Endothelial cell of umbilical vein (primary cell): ENCODE measurements at regions not wholly inside any gene's neighbourhood (a gene's known extent, or its start where the extent isn't known, plus 50 kb on each side); places are given as distances from the start of the nearest gene placed in this dataset.

ENCODE experiments used
- BruUV-seq: library from RNA; stranded (reverse); fragments of 400-500 nt; replicated peaks from 2 replicates; lab custom pipeline; 2021; lab: Mats Ljungman, UMichigan
- CTCF ChIA-PET: fragments of 300-600, 350-600 bp; sonication (Branson Sonifier 250); formaldehyde crosslinking; loops from one replicate; lab custom pipeline; 2021; ENCODE audit warnings: antibody characterized with exemption, inconsistent platforms; lab: Charles Lee
- POLR2A ChIA-PET: fragments of 300-600, 350-600 bp; sonication (Branson Sonifier 250); formaldehyde crosslinking; loops from one replicate; lab custom pipeline; 2021; ENCODE audit warnings: antibody characterized with exemption, inconsistent platforms; lab: Charles Lee
- DNase-seq: peaks from one replicate; pipeline ENCODE4 v3.0.0-alpha.2; 2011; ENCODE audit warnings: low read depth, low spot score
- FAIRE-seq: peaks from 2 replicates; lab custom pipeline; 2011; peaks lifted over from hg19 to GRCh38; lab: Jason Lieb, UNC
- H2AFZ ChIP-seq: 2 replicates; pipeline ENCODE4 v1.6.0; 2012; ENCODE audit warnings: low read depth, low read length, control low read depth, inconsistent platforms
- H3K27ac ChIP-seq: 2 replicates; pipeline ENCODE4 v1.5.1; 2011; ENCODE audit warnings: low read depth, mild to moderate bottlenecking, control low read depth, low read length, moderate library complexity; ENCODE audit not compliant: insufficient read depth
- H3K27me3 ChIP-seq, 2 experiments: 2 replicates each; pipeline versions ENCODE4 v1.6.0 to v1.6.1; 2011; ENCODE audit warnings: low read length in 2 of 2, mixed read lengths in 1 of 2; ENCODE audit not compliant: control insufficient read depth in 2 of 2, insufficient read depth in 2 of 2
- H3K36me3 ChIP-seq, 2 experiments: 2 replicates in 1 of 2; 3 replicates in 1 of 2; pipeline ENCODE4 v1.5.1; 2011; ENCODE audit warnings: low read length in 2 of 2, mild to moderate bottlenecking in 1 of 2, moderate library complexity in 1 of 2; ENCODE audit not compliant: control insufficient read depth in 2 of 2, insufficient read depth in 2 of 2; ENCODE audit errors: extremely low read depth in 1 of 2
- H3K4me1 ChIP-seq: 3 replicates; pipeline ENCODE4 v1.5.1; 2011; ENCODE audit warnings: mild to moderate bottlenecking, low read length; ENCODE audit not compliant: control insufficient read depth, insufficient read depth; ENCODE audit errors: extremely low read depth
- H3K4me2 ChIP-seq: 2 replicates; pipeline ENCODE4 v1.6.1; 2011; ENCODE audit warnings: low read length, control low read depth, mixed read lengths; ENCODE audit not compliant: insufficient read depth
- H3K4me3 ChIP-seq, 3 experiments: fragments of 200-600 bp in 1 of 3; sonication (generic), shearing (Covaris generic) in 1 of 3; replicated peaks in 1 of 3; 2 replicates each; pipeline ENCODE4 v1.5.1; 2011 to 2016; ENCODE audit warnings: control low read depth in 3 of 3, low read length in 3 of 3, mild to moderate bottlenecking in 2 of 3, inconsistent platforms in 1 of 3, low read depth in 1 of 3, moderate library complexity in 1 of 3; ENCODE audit not compliant: insufficient read depth in 1 of 3
- H3K79me2 ChIP-seq: 2 replicates; pipeline ENCODE4 v1.6.0; 2012; ENCODE audit warnings: low read length, inconsistent platforms; ENCODE audit not compliant: control insufficient read depth, insufficient read depth
- H3K9ac ChIP-seq: replicated peaks from 2 replicates; pipeline ENCODE3; 2011; ENCODE audit warnings: low read length, control low read depth; ENCODE audit not compliant: insufficient read depth; ENCODE audit errors: extremely low read depth
- H3K9me1 ChIP-seq: replicated peaks from 3 replicates; pipeline ENCODE4 v1.6.0; 2011; ENCODE audit warnings: mild to moderate bottlenecking, low read length; ENCODE audit not compliant: control insufficient read depth, insufficient read depth; ENCODE audit errors: extremely low read depth
- H3K9me3 ChIP-seq: replicated peaks from 2 replicates; pipeline ENCODE4 v1.5.1; 2012; ENCODE audit warnings: low read length, inconsistent platforms; ENCODE audit not compliant: control insufficient read depth, insufficient read depth
- H4K20me1 ChIP-seq: replicated peaks from 2 replicates; pipeline ENCODE3; 2011; ENCODE audit warnings: mild to moderate bottlenecking, low read length; ENCODE audit not compliant: control insufficient read depth, insufficient read depth; ENCODE audit errors: extremely low read depth
- EZH2 ChIP-seq: IDR thresholded peaks from 2 replicates; pipeline ENCODE4 v1.6.1; 2012; ENCODE audit warnings: borderline replicate concordance, low read depth, mild to moderate bottlenecking, moderate library complexity, low read length, inconsistent platforms; ENCODE audit not compliant: severe bottlenecking
- FOS ChIP-seq: IDR thresholded peaks from 2 replicates; pipeline ENCODE4 v1.6.1; 2011; ENCODE audit warnings: mild to moderate bottlenecking, low read length, moderate library complexity, borderline replicate concordance; ENCODE audit not compliant: insufficient read depth
- GATA2 ChIP-seq: IDR thresholded peaks from 2 replicates; pipeline ENCODE4 v1.7.0; 2011; ENCODE audit warnings: low read depth, mild to moderate bottlenecking, moderate library complexity, mixed read lengths, low read length; ENCODE audit not compliant: insufficient read length, insufficient read depth
- JUN ChIP-seq: IDR thresholded peaks from 2 replicates; pipeline ENCODE4 v1.6.1; 2011; ENCODE audit warnings: borderline replicate concordance, low read depth; ENCODE audit not compliant: insufficient read length, insufficient read depth
- MYC ChIP-seq: IDR thresholded peaks from one replicate; pipeline ENCODE4 v1.6.1; 2011; ENCODE audit warnings: mild to moderate bottlenecking, low read depth, low read length
- POLR2A ChIP-seq: IDR thresholded peaks from 2 replicates; pipeline ENCODE4 v1.6.1; 2012; ENCODE audit warnings: low read depth, mild to moderate bottlenecking, control low read depth, low read length
- POLR2AphosphoS5 ChIP-seq: IDR thresholded peaks from 2 replicates; pipeline ENCODE4 v1.6.1; 2012; ENCODE audit warnings: low read depth, mild to moderate bottlenecking, control low read depth, low read length, moderate library complexity; ENCODE audit not compliant: insufficient read depth
- dilution Hi-C: fragments of 300-500 bp; cut with MboI; formaldehyde crosslinking; loops from one replicate; pipeline ENCODE4 v1.15.0; 2019; ENCODE audit warnings: low sequenced_read_pairs; ENCODE audit not compliant: extremely low pct_ligation_motif_present
- intact Hi-C: fragments of 100-400 bp; cut with micrococcal nuclease; formaldehyde crosslinking; loops from one replicate; pipeline ENCODE4 v1.10.0; 2022
- TF ChIP-seq, protein P1 (sequence below): IDR thresholded peaks from 2 replicates; pipeline ENCODE4 v1.6.1; 2011; ENCODE audit not compliant: insufficient read depth, insufficient read length
- TF ChIP-seq, protein P2 (sequence below), 2 donors: IDR thresholded peaks; 1 replicate in 1 of 2; 2 replicates in 1 of 2; pipeline ENCODE4 v1.5.1; 2011; ENCODE audit warnings: low read length in 2 of 2, mild to moderate bottlenecking in 2 of 2, moderate library complexity in 2 of 2, control low read depth in 1 of 2, inconsistent platforms in 1 of 2, low read depth in 1 of 2; ENCODE audit not compliant: insufficient read depth in 1 of 2; ENCODE audit errors: extremely low read depth in 1 of 2

DNA sequence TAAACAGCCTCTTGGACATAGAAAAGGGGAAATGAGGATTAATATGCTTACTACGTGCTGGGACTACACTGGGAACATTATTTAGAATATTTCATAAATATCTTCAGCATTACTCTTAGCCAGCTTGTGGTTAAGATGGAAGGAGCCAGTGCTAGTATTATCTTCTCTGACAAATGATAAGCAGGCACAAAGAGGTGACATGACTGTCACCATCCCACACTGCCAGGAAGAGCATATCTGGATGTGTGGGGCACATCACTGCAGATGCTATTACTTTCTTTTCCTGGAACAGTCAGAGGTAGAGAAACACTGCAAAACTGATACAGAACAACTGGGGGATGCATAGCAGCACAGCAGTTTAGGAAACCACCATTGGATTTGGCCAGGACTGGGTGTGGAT lies 281.0 kb upstream of the TNC start:
- BruUV-seq = no TSS peak
- intact Hi-C loops (no loop called here), dilution Hi-C loops (no loop called here)
- Histone ChIP-seq H3K79me2 (no peaks in the 10 kb centered on the region), H3K4me1 (no peaks in the 10 kb centered on the region), H3K9ac (no peak overlapping the region), H2AFZ (no peak overlapping the region), H3K9me1 (no peaks in the 10 kb centered on the region), H3K36me3 (no peaks in the 10 kb centered on the region), H3K4me3 (no peak overlapping the region), H3K27ac (no peak overlapping the region), H4K20me1 (no peaks in the 10 kb centered on the region), H3K27me3 (no peaks in the 10 kb centered on the region), H3K9me3 (peaks cover 2% of the 10 kb centered on the region), H3K4me2 (no peak overlapping the region)
- ChIA-PET POLR2A (no interaction called here), CTCF (no interaction called here)
- no peak for FAIRE-seq
- no peak for DNase-seq
- TF ChIP-seq MYC = no peak
- TF ChIP-seq POLR2A = no peak
- TF ChIP-seq JUN = no peak
- TF ChIP-seq, protein P1, sequence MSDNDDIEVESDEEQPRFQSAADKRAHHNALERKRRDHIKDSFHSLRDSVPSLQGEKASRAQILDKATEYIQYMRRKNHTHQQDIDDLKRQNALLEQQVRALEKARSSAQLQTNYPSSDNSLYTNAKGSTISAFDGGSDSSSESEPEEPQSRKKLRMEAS = no peak
- TF ChIP-seq, protein P2, sequence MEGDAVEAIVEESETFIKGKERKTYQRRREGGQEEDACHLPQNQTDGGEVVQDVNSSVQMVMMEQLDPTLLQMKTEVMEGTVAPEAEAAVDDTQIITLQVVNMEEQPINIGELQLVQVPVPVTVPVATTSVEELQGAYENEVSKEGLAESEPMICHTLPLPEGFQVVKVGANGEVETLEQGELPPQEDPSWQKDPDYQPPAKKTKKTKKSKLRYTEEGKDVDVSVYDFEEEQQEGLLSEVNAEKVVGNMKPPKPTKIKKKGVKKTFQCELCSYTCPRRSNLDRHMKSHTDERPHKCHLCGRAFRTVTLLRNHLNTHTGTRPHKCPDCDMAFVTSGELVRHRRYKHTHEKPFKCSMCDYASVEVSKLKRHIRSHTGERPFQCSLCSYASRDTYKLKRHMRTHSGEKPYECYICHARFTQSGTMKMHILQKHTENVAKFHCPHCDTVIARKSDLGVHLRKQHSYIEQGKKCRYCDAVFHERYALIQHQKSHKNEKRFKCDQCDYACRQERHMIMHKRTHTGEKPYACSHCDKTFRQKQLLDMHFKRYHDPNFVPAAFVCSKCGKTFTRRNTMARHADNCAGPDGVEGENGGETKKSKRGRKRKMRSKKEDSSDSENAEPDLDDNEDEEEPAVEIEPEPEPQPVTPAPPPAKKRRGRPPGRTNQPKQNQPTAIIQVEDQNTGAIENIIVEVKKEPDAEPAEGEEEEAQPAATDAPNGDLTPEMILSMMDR (IDR thresholded peaks at IDR 0.05; ENCODE audit: extremely low read depth in 1 of 2, insufficient read depth in 1 of 2, low read depth in 1 of 2, low read length in 2 of 2) = no peak
- no peak for TF ChIP-seq GATA2
- no peak for TF ChIP-seq POLR2AphosphoS5
- TF ChIP-seq EZH2 = no peak
- no peak for TF ChIP-seq FOS
